ENCODE measurements at regions not wholly inside any gene's neighbourhood (a gene's known extent, or its start where the extent isn't known, plus 50 kb on each side); places are given as distances from the start of the nearest gene placed in this dataset.

GRCh38 chr2:59322870-59323269 lies 1081.7 kb upstream of the FANCL start:
- H3K9me3 ChIP-seq (ENCODE audit: control insufficient read depth in 2 of 2, insufficient read depth in 1 of 2, low read depth in 1 of 2, low read length in 1 of 2), result no peaks in the 10 kb centered on the region
- no peaks in the 10 kb centered on the region for H3K27me3 ChIP-seq (ENCODE audit: control insufficient read depth in 1 of 2, insufficient read depth in 2 of 2, low read length in 2 of 2)
- no peak overlapping the region for H3K27ac ChIP-seq (ENCODE audit: low read depth in 2 of 2, low read length in 1 of 2)
- no peaks in the 10 kb centered on the region for H3K36me3 ChIP-seq (ENCODE audit: control insufficient read depth in 2 of 2, insufficient read depth in 2 of 2, low read length in 1 of 2)
- H3K4me1 ChIP-seq (ENCODE audit: control insufficient read depth in 2 of 2, insufficient read depth in 2 of 2, low read length in 1 of 2), result no peaks in the 10 kb centered on the region
- H3K4me3 ChIP-seq (ENCODE audit: low read depth in 1 of 2, low read length in 2 of 2), result no peak overlapping the region
- 77 to 81% methylated on average over 2 of the region's 2 CpGs for WGBS, 2 donors

DNA sequence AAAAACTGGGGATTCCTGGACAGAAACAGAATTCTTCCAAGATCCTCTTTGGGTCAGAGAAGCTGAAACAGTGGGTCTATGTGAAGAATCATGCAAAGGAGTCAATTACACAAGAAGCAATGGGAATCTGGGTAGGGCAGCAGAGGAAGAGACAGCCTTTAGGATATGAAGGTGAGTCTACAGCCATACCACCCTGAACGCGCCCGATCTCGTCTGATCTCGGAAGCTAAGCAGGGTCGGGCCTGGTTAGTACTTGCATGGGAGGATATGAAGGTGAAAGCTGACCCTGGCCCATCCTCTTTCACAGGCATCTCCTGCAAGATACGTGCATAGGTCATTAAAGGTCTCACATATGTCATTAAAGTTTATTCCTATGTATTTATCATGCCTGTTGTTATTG lies 1080.9 kb upstream of the FANCL start:
- Histone ChIP-seq H3K4me3 (ENCODE audit: low read depth in 1 of 2, low read length in 2 of 2) (no peak overlapping the region), H3K9me3 (ENCODE audit: control insufficient read depth in 2 of 2, insufficient read depth in 1 of 2, low read depth in 1 of 2, low read length in 1 of 2) (no peaks in the 10 kb centered on the region), H3K36me3 (ENCODE audit: control insufficient read depth in 2 of 2, insufficient read depth in 2 of 2, low read length in 1 of 2) (no peaks in the 10 kb centered on the region), H3K27ac (ENCODE audit: low read depth in 2 of 2, low read length in 1 of 2) (no peak overlapping the region), H3K27me3 (ENCODE audit: control insufficient read depth in 1 of 2, insufficient read depth in 2 of 2, low read length in 2 of 2) (no peaks in the 10 kb centered on the region), H3K4me1 (ENCODE audit: control insufficient read depth in 2 of 2, insufficient read depth in 2 of 2, low read length in 1 of 2) (no peaks in the 10 kb centered on the region)
- WGBS, 2 donors, result 88 to 89% methylated on average over 7 of the region's 7 CpGs

DNA sequence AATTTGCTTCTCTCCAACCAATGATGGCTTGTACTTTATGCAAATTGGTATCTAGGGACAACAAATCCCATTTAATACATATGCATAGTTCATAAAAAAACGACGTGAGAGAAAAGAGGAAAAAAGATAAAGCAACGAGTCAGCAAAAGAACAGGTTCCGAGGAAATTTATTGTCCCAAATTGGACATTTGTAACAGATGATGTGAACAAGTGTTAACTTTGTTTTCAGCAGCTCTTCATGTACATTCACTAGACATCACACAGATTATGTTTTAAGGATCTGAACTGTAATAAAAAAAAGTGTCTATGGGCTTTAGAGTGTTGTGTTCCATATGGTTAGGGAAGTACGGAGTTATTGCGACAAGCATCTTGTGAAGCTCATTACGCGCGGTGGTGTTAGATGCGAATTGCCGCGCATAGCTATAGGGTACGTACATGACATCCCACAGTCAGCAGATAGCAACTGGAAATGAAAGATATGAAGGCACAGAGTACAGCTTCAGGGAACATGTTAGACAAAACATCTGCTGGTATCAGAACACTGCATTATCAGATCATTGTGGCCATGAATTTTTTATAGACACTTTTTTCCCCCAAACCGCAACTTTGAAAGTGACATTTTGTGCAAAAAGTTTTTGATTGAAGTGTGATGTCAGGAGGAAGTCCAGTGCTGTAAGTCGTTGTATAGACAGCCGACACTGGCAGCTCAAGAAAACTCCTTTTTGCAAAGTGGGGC lies 1073.1 kb upstream of the FANCL start:
- no peak overlapping the region for H3K4me3 ChIP-seq (ENCODE audit: low read depth in 1 of 2, low read length in 2 of 2)
- H3K27me3 ChIP-seq (ENCODE audit: control insufficient read depth in 1 of 2, insufficient read depth in 2 of 2, low read length in 2 of 2), result no peaks in the 10 kb centered on the region
- H3K36me3 ChIP-seq (ENCODE audit: control insufficient read depth in 2 of 2, insufficient read depth in 2 of 2, low read length in 1 of 2), result no peaks in the 10 kb centered on the region
- H3K9me3 ChIP-seq (ENCODE audit: control insufficient read depth in 2 of 2, insufficient read depth in 1 of 2, low read depth in 1 of 2, low read length in 1 of 2), result no peaks in the 10 kb centered on the region
- no peaks in the 10 kb centered on the region for H3K4me1 ChIP-seq (ENCODE audit: control insufficient read depth in 2 of 2, insufficient read depth in 2 of 2, low read length in 1 of 2)
- H3K27ac ChIP-seq (ENCODE audit: low read depth in 2 of 2, low read length in 1 of 2), result no peak overlapping the region
- WGBS, 2 donors, result 81 to 82% methylated on average over 16 of the region's 16 CpGs

- H3K36me3 ChIP-seq (ENCODE audit: control insufficient read depth in 2 of 2, insufficient read depth in 2 of 2, low read length in 1 of 2), result no peaks in the 10 kb centered on the region
- H3K9me3 ChIP-seq (ENCODE audit: control insufficient read depth in 2 of 2, insufficient read depth in 1 of 2, low read depth in 1 of 2, low read length in 1 of 2), result no peaks in the 10 kb centered on the region
- no peaks in the 10 kb centered on the region for H3K4me1 ChIP-seq (ENCODE audit: control insufficient read depth in 2 of 2, insufficient read depth in 2 of 2, low read length in 1 of 2)
- WGBS, 2 donors, result 66 to 75% methylated on average over 11 of the region's 11 CpGs
- H3K27ac ChIP-seq (ENCODE audit: low read depth in 2 of 2, low read length in 1 of 2), result no peak overlapping the region
- no peak overlapping the region for H3K4me3 ChIP-seq (ENCODE audit: low read depth in 1 of 2, low read length in 2 of 2)
- no peaks in the 10 kb centered on the region for H3K27me3 ChIP-seq (ENCODE audit: control insufficient read depth in 1 of 2, insufficient read depth in 2 of 2, low read length in 2 of 2)
These were observed 1072.1 kb upstream of the FANCL start for GRCh38 chr2:59312967-59313940.

- Histone ChIP-seq H3K9me3 (ENCODE audit: control insufficient read depth in 2 of 2, insufficient read depth in 1 of 2, low read depth in 1 of 2, low read length in 1 of 2) (no peaks in the 10 kb centered on the region), H3K4me1 (ENCODE audit: control insufficient read depth in 2 of 2, insufficient read depth in 2 of 2, low read length in 1 of 2) (no peaks in the 10 kb centered on the region), H3K4me3 (ENCODE audit: low read depth in 1 of 2, low read length in 2 of 2) (no peak overlapping the region), H3K36me3 (ENCODE audit: control insufficient read depth in 2 of 2, insufficient read depth in 2 of 2, low read length in 1 of 2) (no peaks in the 10 kb centered on the region), H3K27ac (ENCODE audit: low read depth in 2 of 2, low read length in 1 of 2) (no peak overlapping the region), H3K27me3 (ENCODE audit: control insufficient read depth in 1 of 2, insufficient read depth in 2 of 2, low read length in 2 of 2) (no peaks in the 10 kb centered on the region)
- WGBS, 2 donors, result 79 to 82% methylated on average over 1 of the region's 1 CpG
These were observed 1070.9 kb upstream of the FANCL start for GRCh38 chr2:59312029-59312428.

DNA sequence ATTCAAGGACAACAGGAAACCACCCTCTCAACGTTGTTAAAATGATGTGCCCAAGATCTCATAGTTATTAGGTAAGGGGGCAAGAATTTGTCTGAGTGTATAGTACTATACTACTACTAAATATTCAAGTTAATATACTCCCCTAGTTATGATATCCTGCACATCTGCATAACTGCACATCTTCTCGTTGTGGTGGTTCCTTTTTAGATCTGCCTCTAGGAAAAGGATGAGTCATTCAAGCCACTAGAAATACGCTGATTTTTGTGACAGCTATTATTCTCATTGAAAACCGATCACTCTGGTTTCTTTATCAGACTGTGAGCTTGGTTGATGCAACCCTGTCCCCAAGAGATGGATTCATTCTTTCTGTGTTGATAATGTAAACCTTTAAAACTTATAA lies 1067.0 kb upstream of the FANCL start:
- Histone ChIP-seq H3K4me1 (ENCODE audit: control insufficient read depth in 2 of 2, insufficient read depth in 2 of 2, low read length in 1 of 2) (no peaks in the 10 kb centered on the region), H3K36me3 (ENCODE audit: control insufficient read depth in 2 of 2, insufficient read depth in 2 of 2, low read length in 1 of 2) (no peaks in the 10 kb centered on the region), H3K9me3 (ENCODE audit: control insufficient read depth in 2 of 2, insufficient read depth in 1 of 2, low read depth in 1 of 2, low read length in 1 of 2) (no peaks in the 10 kb centered on the region), H3K27me3 (ENCODE audit: control insufficient read depth in 1 of 2, insufficient read depth in 2 of 2, low read length in 2 of 2) (no peaks in the 10 kb centered on the region), H3K4me3 (ENCODE audit: low read depth in 1 of 2, low read length in 2 of 2) (no peak overlapping the region), H3K27ac (ENCODE audit: low read depth in 2 of 2, low read length in 1 of 2) (no peak overlapping the region)
- 33 to 40% methylated on average over 4 of the region's 4 CpGs for WGBS, 2 donors

GRCh38 chr2:59307196-59307595 lies 1066.1 kb upstream of the FANCL start:
- H3K27me3 ChIP-seq (ENCODE audit: control insufficient read depth in 1 of 2, insufficient read depth in 2 of 2, low read length in 2 of 2), result no peaks in the 10 kb centered on the region
- no peak overlapping the region for H3K27ac ChIP-seq (ENCODE audit: low read depth in 2 of 2, low read length in 1 of 2)
- no peaks in the 10 kb centered on the region for H3K4me1 ChIP-seq (ENCODE audit: control insufficient read depth in 2 of 2, insufficient read depth in 2 of 2, low read length in 1 of 2)
- 77 to 83% methylated on average over 1 of the region's 1 CpG for WGBS, 2 donors
- no peaks in the 10 kb centered on the region for H3K36me3 ChIP-seq (ENCODE audit: control insufficient read depth in 2 of 2, insufficient read depth in 2 of 2, low read length in 1 of 2)
- H3K4me3 ChIP-seq (ENCODE audit: low read depth in 1 of 2, low read length in 2 of 2), result no peak overlapping the region
- no peaks in the 10 kb centered on the region for H3K9me3 ChIP-seq (ENCODE audit: control insufficient read depth in 2 of 2, insufficient read depth in 1 of 2, low read depth in 1 of 2, low read length in 1 of 2)

GRCh38 chr2:59303272-59303671 lies 1062.1 kb upstream of the FANCL start:
- no peak overlapping the region for H3K4me3 ChIP-seq (ENCODE audit: low read depth in 1 of 2, low read length in 2 of 2)
- no peaks in the 10 kb centered on the region for H3K36me3 ChIP-seq (ENCODE audit: control insufficient read depth in 2 of 2, insufficient read depth in 2 of 2, low read length in 1 of 2)
- H3K4me1 ChIP-seq (ENCODE audit: control insufficient read depth in 2 of 2, insufficient read depth in 2 of 2, low read length in 1 of 2), result no peaks in the 10 kb centered on the region
- 92 to 96% methylated on average over 4 of the region's 4 CpGs for WGBS, 2 donors
- H3K27me3 ChIP-seq (ENCODE audit: control insufficient read depth in 1 of 2, insufficient read depth in 2 of 2, low read length in 2 of 2), result no peaks in the 10 kb centered on the region
- H3K9me3 ChIP-seq (ENCODE audit: control insufficient read depth in 2 of 2, insufficient read depth in 1 of 2, low read depth in 1 of 2, low read length in 1 of 2), result no peaks in the 10 kb centered on the region
- no peak overlapping the region for H3K27ac ChIP-seq (ENCODE audit: low read depth in 2 of 2, low read length in 1 of 2)

- Histone ChIP-seq H3K4me1 (ENCODE audit: control insufficient read depth in 2 of 2, insufficient read depth in 2 of 2, low read length in 1 of 2) (no peaks in the 10 kb centered on the region), H3K36me3 (ENCODE audit: control insufficient read depth in 2 of 2, insufficient read depth in 2 of 2, low read length in 1 of 2) (no peaks in the 10 kb centered on the region), H3K27ac (ENCODE audit: low read depth in 2 of 2, low read length in 1 of 2) (no peak overlapping the region), H3K4me3 (ENCODE audit: low read depth in 1 of 2, low read length in 2 of 2) (no peak overlapping the region), H3K9me3 (ENCODE audit: control insufficient read depth in 2 of 2, insufficient read depth in 1 of 2, low read depth in 1 of 2, low read length in 1 of 2) (no peaks in the 10 kb centered on the region), H3K27me3 (ENCODE audit: control insufficient read depth in 1 of 2, insufficient read depth in 2 of 2, low read length in 2 of 2) (no peaks in the 10 kb centered on the region)
- 86 to 90% methylated on average over 3 of the region's 3 CpGs for WGBS, 2 donors
These were observed 1061.6 kb upstream of the FANCL start for GRCh38 chr2:59302683-59303082.
